CD4-positive, alpha-beta T cell (primary cell): ENCODE measurements at regions not wholly inside any gene's neighbourhood (a gene's known extent, or its start where the extent isn't known, plus 50 kb on each side); places are given as distances from the start of the nearest gene placed in this dataset.

Experiments
- ATAC-seq: fragments of 200-7000 bp; cut with Tn5 transposase; one replicate; pipeline ENCODE4 v1.10.0; 2022; ENCODE audit warnings: mild to moderate bottlenecking; ENCODE audit not compliant: poor library complexity
- CTCF ChIA-PET: fragments of 350-600 bp; sonication (Branson Sonifier 250); formaldehyde crosslinking; loops from one replicate; lab custom pipeline; 2021; ENCODE audit warnings: antibody characterized with exemption, inconsistent platforms; lab: Charles Lee
- POLR2A ChIA-PET: fragments of 350-600 bp; sonication (Branson Sonifier 250); formaldehyde crosslinking; loops from one replicate; lab custom pipeline; 2021; ENCODE audit warnings: antibody characterized with exemption, inconsistent platforms; lab: Charles Lee
- DNase-seq, 14 experiments: peaks; one replicate each; pipeline ENCODE4 v3.0.0-alpha.2; 2013 to 2020; ENCODE audit warnings: mixed read lengths in 2 of 14
- H3K27ac ChIP-seq, 2 donors: one replicate each; pipeline versions ENCODE4 v1.5.1 to v1.7.0; 2013; ENCODE audit warnings: low read length in 2 of 2, low read depth in 1 of 2, mild to moderate bottlenecking in 1 of 2
- H3K27me3 ChIP-seq, 2 experiments: 1 replicate in 1 of 2; 2 replicates in 1 of 2; pipeline versions ENCODE4 v1.6.1 to v1.7.0; 2013; ENCODE audit warnings: low read length in 2 of 2, control low read depth in 1 of 2, mild to moderate bottlenecking in 1 of 2, moderate library complexity in 1 of 2; ENCODE audit not compliant: insufficient read depth in 2 of 2, control insufficient read depth in 1 of 2
- H3K36me3 ChIP-seq: one replicate; pipeline ENCODE4 v1.6.1; 2013; ENCODE audit warnings: low read length, control low read depth; ENCODE audit not compliant: insufficient read depth
- H3K4me1 ChIP-seq: one replicate; pipeline ENCODE4 v1.6.1; 2013; ENCODE audit warnings: low read length, control low read depth; ENCODE audit not compliant: insufficient read depth
- H3K4me3 ChIP-seq: one replicate; pipeline ENCODE4 v1.5.1; 2013; ENCODE audit warnings: mild to moderate bottlenecking, low read length, moderate library complexity
- H3K9me3 ChIP-seq, 2 experiments: 1 replicate in 1 of 2; 2 replicates in 1 of 2; pipeline versions ENCODE4 v1.6.1 to v1.7.0; 2013; ENCODE audit warnings: low read length in 2 of 2, mild to moderate bottlenecking in 2 of 2, control low read depth in 1 of 2, moderate library complexity in 1 of 2; ENCODE audit not compliant: control insufficient read depth in 1 of 2, insufficient read depth in 1 of 2
- H3K27ac Mint-ChIP-seq: one replicate; pipeline ENCODE4 v1.8.0; 2020; ENCODE audit warnings: mixed read lengths
- H3K27me3 Mint-ChIP-seq: one replicate; pipeline ENCODE4 v1.8.0; 2021; ENCODE audit warnings: mixed read lengths
- H3K36me3 Mint-ChIP-seq: one replicate; pipeline ENCODE4 v1.8.0; 2021; ENCODE audit warnings: low read depth, mixed read lengths
- H3K4me1 Mint-ChIP-seq: one replicate; pipeline ENCODE4 v1.8.0; 2021; ENCODE audit warnings: low read depth, mixed read lengths
- H3K4me3 Mint-ChIP-seq: one replicate; pipeline ENCODE4 v1.8.0; 2020; ENCODE audit warnings: mild to moderate bottlenecking, mixed read lengths
- H3K9me3 Mint-ChIP-seq: one replicate; pipeline ENCODE4 v1.8.0; 2020; ENCODE audit warnings: mixed read lengths
- CTCF ChIP-seq: fragments of 200-600 bp; IDR thresholded peaks from one replicate; pipeline ENCODE4 v1.8.0; 2022; ENCODE audit warnings: antibody characterized with exemption, mild to moderate bottlenecking
- intact Hi-C, 2 experiments: fragments of 100-400 bp; cut with DNase I in 1 of 2; cut with micrococcal nuclease in 1 of 2; formaldehyde crosslinking; loops; one replicate each; pipeline versions ENCODE4 v1.15.1 to v1.9.0; 2023 to 2025; cut with DNase I, micrococcal nuclease

- intact Hi-C loops = no loop called here
- H3K4me3 Mint-ChIP-seq = no peak overlapping the region
- H3K36me3 Mint-ChIP-seq = no peaks in the 10 kb centered on the region
- Histone ChIP-seq H3K4me1 (no peaks in the 10 kb centered on the region), H3K9me3 (peaks cover 0 to 3% of the 10 kb centered on the region in 2 experiments), H3K36me3 (no peaks in the 10 kb centered on the region), H3K4me3 (no peak overlapping the region), H3K27ac (no peak overlapping the region), H3K27me3 (no peaks in the 10 kb centered on the region)
- no peak for TF ChIP-seq CTCF
- ChIA-PET CTCF (no interaction called here), POLR2A (no interaction called here)
- H3K27ac Mint-ChIP-seq = no peak overlapping the region
- H3K4me1 Mint-ChIP-seq = no peaks in the 10 kb centered on the region
- ATAC-seq (no peak), DNase-seq (no peak)
- H3K9me3 Mint-ChIP-seq = no peaks in the 10 kb centered on the region
- no peaks in the 10 kb centered on the region for H3K27me3 Mint-ChIP-seq
Observed at GRCh38 chr16:65876624-65877023, 489.9 kb upstream of the CDH5 start.

- ChIA-PET CTCF (no interaction called here), POLR2A (no interaction called here)
- no peak for TF ChIP-seq CTCF
- Mint-ChIP-seq H3K27ac (no peak overlapping the region), H3K4me3 (no peak overlapping the region), H3K27me3 (no peaks in the 10 kb centered on the region), H3K9me3 (no peaks in the 10 kb centered on the region), H3K4me1 (no peaks in the 10 kb centered on the region), H3K36me3 (no peaks in the 10 kb centered on the region)
- no peak overlapping the region for H3K27ac ChIP-seq
- H3K4me1 ChIP-seq = no peaks in the 10 kb centered on the region
- H3K4me3 ChIP-seq = no peak overlapping the region
- peaks cover 0 to 3% of the 10 kb centered on the region in 2 experiments for H3K9me3 ChIP-seq
- H3K27me3 ChIP-seq = no peaks in the 10 kb centered on the region
- intact Hi-C loops = no loop called here
- no peak for DNase-seq
- ATAC-seq = no peak
- H3K36me3 ChIP-seq = no peaks in the 10 kb centered on the region
Observed at GRCh38 chr16:65876056-65876408, 490.5 kb upstream of the CDH5 start.

- intact Hi-C loops = no loop called here
Observed at GRCh38 chr16:65875381-65876055, 491.0 kb upstream of the CDH5 start.

More at GRCh38 chr16:65875381-65876055, 491.0 kb upstream of the CDH5 start:
- Mint-ChIP-seq H3K27me3 (no peaks in the 10 kb centered on the region), H3K4me1 (no peaks in the 10 kb centered on the region), H3K27ac (no peak overlapping the region), H3K36me3 (no peaks in the 10 kb centered on the region), H3K4me3 (no peak overlapping the region), H3K9me3 (no peaks in the 10 kb centered on the region)
- ChIA-PET CTCF (no interaction called here), POLR2A (no interaction called here)
- peaks cover 0 to 3% of the 10 kb centered on the region in 2 experiments for H3K9me3 ChIP-seq
- no peak for ATAC-seq
- H3K36me3 ChIP-seq = no peaks in the 10 kb centered on the region
- no peaks in the 10 kb centered on the region for H3K27me3 ChIP-seq
- H3K4me3 ChIP-seq = no peak overlapping the region
- H3K27ac ChIP-seq = no peak overlapping the region
- no peaks in the 10 kb centered on the region for H3K4me1 ChIP-seq
- TF ChIP-seq CTCF = no peak
- DNase-seq = no peak
